OCI-LY7 (cell line): ENCODE measurements at regions not wholly inside any gene's neighbourhood (a gene's known extent, or its start where the extent isn't known, plus 50 kb on each side); places are given as distances from the start of the nearest gene placed in this dataset.

Experiments
- BruUV-seq: library from RNA; stranded (reverse); fragments of 400-500 nt; replicated peaks from 2 replicates; lab custom pipeline; 2021; lab: Mats Ljungman, UMichigan
- CTCF ChIA-PET: fragments of 300-600 bp; sonication (Branson Sonifier 250); formaldehyde crosslinking; loops from one replicate; lab custom pipeline; 2022; ENCODE audit warnings: antibody characterized with exemption; ENCODE audit not compliant: unreplicated experiment; lab: Charles Lee
- POLR2A ChIA-PET: fragments of 300-600 bp; sonication (Branson Sonifier 250); formaldehyde crosslinking; loops from one replicate; lab custom pipeline; 2022; ENCODE audit warnings: antibody characterized with exemption; lab: Charles Lee
- DNase-seq: peaks from one replicate; pipeline ENCODE4 v3.0.0-alpha.2; 2015; ENCODE audit warnings: low spot score
- H2AFZ ChIP-seq: fragments of 200-600 bp; sonication (generic), shearing (Covaris generic); 2 replicates; pipeline ENCODE4 v1.6.1; 2014; ENCODE audit warnings: mild to moderate bottlenecking, antibody characterized with exemption, low read length, moderate library complexity
- H3K27ac ChIP-seq: fragments of 200-600 bp; sonication (generic); 2 replicates; pipeline ENCODE4 v1.5.1; 2014; ENCODE audit warnings: mixed run types, low read depth, mild to moderate bottlenecking, moderate library complexity, low read length, inconsistent platforms; ENCODE audit not compliant: poor library complexity, severe bottlenecking
- H3K36me3 ChIP-seq: fragments of 200-600 bp; sonication (generic); 2 replicates; pipeline ENCODE4 v1.6.1; 2014; ENCODE audit warnings: mild to moderate bottlenecking, antibody characterized with exemption, low read length, moderate library complexity, mixed read lengths; ENCODE audit not compliant: insufficient read depth
- H3K4me1 ChIP-seq: fragments of 200-600 bp; sonication (generic); 2 replicates; pipeline ENCODE4 v1.5.1; 2014; ENCODE audit warnings: mild to moderate bottlenecking, low read length; ENCODE audit not compliant: insufficient read depth, poor library complexity, severe bottlenecking
- H3K4me2 ChIP-seq: fragments of 200-600 bp; sonication (generic); 2 replicates; pipeline ENCODE4 v1.6.1; 2014; ENCODE audit warnings: mild to moderate bottlenecking, low read length
- H3K4me3 ChIP-seq: fragments of 200-600 bp; sonication (generic); 2 replicates; pipeline ENCODE4 v1.5.1; 2014; ENCODE audit warnings: mild to moderate bottlenecking, low read depth, low read length; ENCODE audit not compliant: poor library complexity, severe bottlenecking
- H3K79me2 ChIP-seq: fragments of 200-600 bp; sonication (generic); 2 replicates; pipeline ENCODE4 v1.6.1; 2016; ENCODE audit warnings: low read depth, mild to moderate bottlenecking, low read length, moderate library complexity, mixed read lengths; ENCODE audit not compliant: insufficient read depth
- H3K9me2 ChIP-seq: fragments of 200-600 bp; sonication (generic); 2 replicates; pipeline ENCODE4 v1.6.1; 2016; ENCODE audit warnings: mild to moderate bottlenecking, low read length, mixed read lengths; ENCODE audit not compliant: insufficient read depth
- H3K9me3 ChIP-seq: fragments of 200-600 bp; sonication (generic); 2 replicates; pipeline ENCODE4 v1.6.1; 2014; ENCODE audit warnings: mild to moderate bottlenecking, mixed run types, low read length, mixed read lengths
- H4K20me1 ChIP-seq: fragments of 200-600 bp; sonication (generic); 2 replicates; pipeline ENCODE4 v1.6.1; 2014; ENCODE audit warnings: mild to moderate bottlenecking, antibody characterized with exemption, low read length, moderate library complexity, mixed read lengths; ENCODE audit not compliant: insufficient read depth
- EZH2phosphoT487 ChIP-seq: fragments of 200-600 bp; sonication (generic); IDR thresholded peaks from 2 replicates; pipeline ENCODE4 v1.6.1; 2018; ENCODE audit warnings: low read depth, borderline replicate concordance, mild to moderate bottlenecking, mixed run types, antibody characterized with exemption, low read length, moderate library complexity, mixed read lengths
- intact Hi-C: fragments of 100-400 bp; cut with micrococcal nuclease; formaldehyde crosslinking; loops from one replicate; pipeline ENCODE4 v1.10.0; 2022; ENCODE audit not compliant: unreplicated experiment
- TF ChIP-seq, protein P1 (sequence below): fragments of 200-600 bp; sonication (generic); conservative IDR thresholded peaks from 2 replicates; pipeline ENCODE4 v1.5.1; 2014; ENCODE audit warnings: mild to moderate bottlenecking, antibody characterized with exemption, low read length, moderate library complexity, mixed read lengths

DNA sequence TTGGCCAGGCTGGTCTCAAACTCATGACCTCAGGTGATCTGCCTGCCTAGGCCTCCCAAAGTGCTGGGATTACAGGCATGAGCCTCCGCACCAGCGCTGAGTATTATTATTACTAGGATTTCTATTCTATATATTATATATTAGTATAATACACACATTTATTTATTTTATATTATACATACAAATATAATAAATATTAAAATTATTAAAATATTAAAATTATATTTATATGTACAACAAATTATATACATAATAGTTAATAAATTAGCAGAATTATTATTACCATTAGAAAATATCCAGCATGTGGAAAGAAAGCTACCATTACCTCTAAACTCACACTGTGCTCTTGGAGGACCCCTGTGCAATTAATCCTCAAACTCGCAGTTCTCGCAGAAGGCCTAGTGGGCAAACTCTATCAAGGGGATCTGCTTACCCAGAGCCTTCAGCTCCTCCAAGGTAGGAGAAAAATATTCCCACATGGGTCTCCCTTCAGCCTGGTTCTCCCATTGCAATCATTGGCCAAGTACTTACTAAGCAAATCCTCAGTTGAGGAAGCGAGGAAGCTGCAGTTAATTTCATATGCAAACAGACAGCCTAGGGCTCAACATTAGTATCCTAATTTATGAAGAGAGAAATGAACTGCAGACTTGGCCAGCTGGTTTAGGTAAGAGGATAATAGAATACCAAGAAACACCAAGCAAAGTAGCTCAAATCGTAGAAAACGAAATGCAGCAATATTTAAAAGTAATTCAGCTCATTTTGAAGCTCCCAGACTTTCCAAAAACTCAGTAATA, 241.4 kb upstream of the IRX5 start:
- no TSS peak for BruUV-seq

DNA sequence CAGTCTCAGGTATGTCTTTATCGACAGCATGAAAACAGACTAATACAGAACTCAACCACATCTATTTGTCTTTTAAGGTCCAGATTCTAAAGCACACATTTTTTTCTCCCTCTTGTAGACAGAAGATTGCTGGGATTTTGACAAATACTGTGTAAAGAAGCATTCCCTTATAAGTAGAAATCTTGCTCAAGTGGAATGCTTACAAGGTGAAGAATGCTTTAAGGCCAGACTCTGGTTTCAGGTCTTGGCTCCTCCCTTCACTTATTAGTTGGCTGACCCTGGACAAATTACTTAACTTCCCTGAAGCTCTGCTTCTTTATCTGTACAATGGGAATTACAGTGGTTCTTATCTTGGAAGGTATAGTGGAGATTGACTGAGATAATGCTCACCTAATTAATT, 242.3 kb upstream of the IRX5 start:
- H3K4me2 ChIP-seq, result no peak overlapping the region
- no peaks in the 10 kb centered on the region; the same call in 1 of the 2 replicates for H3K9me2 ChIP-seq
- no peaks in the 10 kb centered on the region for H4K20me1 ChIP-seq
- ChIA-PET POLR2A (no interaction called here), CTCF (no interaction called here)
- no peak overlapping the region for H2AFZ ChIP-seq
- intact Hi-C loops, result no loop called here
- no peaks in the 10 kb centered on the region for H3K9me3 ChIP-seq
- no TSS peak for BruUV-seq
- no peak for DNase-seq
- H3K4me1 ChIP-seq, result no peaks in the 10 kb centered on the region
- no peak for TF ChIP-seq EZH2phosphoT487
- no peaks in the 10 kb centered on the region for H3K36me3 ChIP-seq
- no peak overlapping the region for H3K27ac ChIP-seq
- no peaks in the 10 kb centered on the region for H3K79me2 ChIP-seq
- H3K4me3 ChIP-seq, result no peak overlapping the region

More for the DNA sequence above, 241.4 kb upstream of the IRX5 start:
- H3K9me3 ChIP-seq, result no peaks in the 10 kb centered on the region
- no peaks in the 10 kb centered on the region for H4K20me1 ChIP-seq
- H3K4me1 ChIP-seq, result no peaks in the 10 kb centered on the region
- H2AFZ ChIP-seq, result no peak overlapping the region
- intact Hi-C loops, result no loop called here
- no peak overlapping the region for H3K4me2 ChIP-seq
- ChIA-PET POLR2A (interaction anchor here (1.1 kb wide), 1 partner anchor 10 kb away, joined by 3 read pairs; no protein-coding TSS in a partner anchor), CTCF (no interaction called here)
- H3K4me3 ChIP-seq, result no peak overlapping the region
- no peak overlapping the region for H3K27ac ChIP-seq
- H3K36me3 ChIP-seq, result no peaks in the 10 kb centered on the region
- no peaks in the 10 kb centered on the region; the same call in 1 of the 2 replicates for H3K9me2 ChIP-seq
- no peak for DNase-seq
- H3K79me2 ChIP-seq, result no peaks in the 10 kb centered on the region
- TF ChIP-seq, protein P1, sequence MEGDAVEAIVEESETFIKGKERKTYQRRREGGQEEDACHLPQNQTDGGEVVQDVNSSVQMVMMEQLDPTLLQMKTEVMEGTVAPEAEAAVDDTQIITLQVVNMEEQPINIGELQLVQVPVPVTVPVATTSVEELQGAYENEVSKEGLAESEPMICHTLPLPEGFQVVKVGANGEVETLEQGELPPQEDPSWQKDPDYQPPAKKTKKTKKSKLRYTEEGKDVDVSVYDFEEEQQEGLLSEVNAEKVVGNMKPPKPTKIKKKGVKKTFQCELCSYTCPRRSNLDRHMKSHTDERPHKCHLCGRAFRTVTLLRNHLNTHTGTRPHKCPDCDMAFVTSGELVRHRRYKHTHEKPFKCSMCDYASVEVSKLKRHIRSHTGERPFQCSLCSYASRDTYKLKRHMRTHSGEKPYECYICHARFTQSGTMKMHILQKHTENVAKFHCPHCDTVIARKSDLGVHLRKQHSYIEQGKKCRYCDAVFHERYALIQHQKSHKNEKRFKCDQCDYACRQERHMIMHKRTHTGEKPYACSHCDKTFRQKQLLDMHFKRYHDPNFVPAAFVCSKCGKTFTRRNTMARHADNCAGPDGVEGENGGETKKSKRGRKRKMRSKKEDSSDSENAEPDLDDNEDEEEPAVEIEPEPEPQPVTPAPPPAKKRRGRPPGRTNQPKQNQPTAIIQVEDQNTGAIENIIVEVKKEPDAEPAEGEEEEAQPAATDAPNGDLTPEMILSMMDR, result no peak
- no peak for TF ChIP-seq EZH2phosphoT487

DNA sequence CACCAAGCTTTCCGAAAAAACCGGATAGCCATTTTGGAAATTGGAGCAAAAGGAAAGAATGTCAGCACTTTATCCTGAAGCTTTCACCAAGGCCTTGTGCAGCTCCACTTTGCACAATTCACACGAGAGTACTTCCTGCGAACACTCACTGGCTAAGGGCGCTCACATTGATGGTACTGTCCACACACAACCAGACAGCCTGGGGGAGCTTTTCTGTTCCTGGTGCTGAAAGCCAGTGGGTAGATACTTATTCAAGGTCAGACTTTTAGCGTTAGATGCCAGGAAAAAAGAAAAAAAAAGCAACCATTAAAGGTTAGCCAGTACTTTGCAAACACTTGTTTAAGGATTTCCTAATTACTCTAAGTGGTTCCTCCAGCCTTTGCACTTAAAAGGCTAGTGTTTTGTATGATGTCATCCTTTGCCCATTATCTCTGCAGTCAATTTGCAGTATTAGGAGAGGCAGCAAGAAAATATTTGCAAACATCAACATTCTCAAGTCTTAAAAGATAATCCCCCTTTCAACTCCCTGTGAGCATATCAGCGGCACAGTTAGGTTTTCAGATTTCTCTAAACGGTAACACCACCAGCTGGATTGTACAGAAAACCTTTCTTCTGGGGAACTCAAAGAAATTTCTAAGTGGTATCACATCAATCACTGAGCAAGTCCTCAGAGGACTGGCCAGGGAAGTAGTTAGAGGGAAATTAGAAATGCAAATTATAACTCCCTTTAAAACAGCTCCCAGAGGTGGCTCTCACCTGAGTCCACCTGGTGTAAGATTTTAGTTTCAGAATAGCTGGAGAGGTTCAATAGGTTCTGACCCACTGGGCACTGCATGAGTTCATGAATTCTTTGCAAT, 243.4 kb upstream of the IRX5 start:
- H2AFZ ChIP-seq, result no peak overlapping the region
- CTCF ChIA-PET, result no interaction called here
- no peaks in the 10 kb centered on the region for H3K79me2 ChIP-seq
- H3K9me3 ChIP-seq, result no peaks in the 10 kb centered on the region
- no peak overlapping the region for H3K4me2 ChIP-seq
- TF ChIP-seq, protein P1, result no peak
- TF ChIP-seq EZH2phosphoT487, result no peak
- BruUV-seq, result no TSS peak
- DNase-seq, result no peak
- no peak overlapping the region for H3K4me3 ChIP-seq
- H4K20me1 ChIP-seq, result no peaks in the 10 kb centered on the region
- H3K27ac ChIP-seq, result no peak overlapping the region
- no peaks in the 10 kb centered on the region; the same call in 1 of the 2 replicates for H3K9me2 ChIP-seq
- intact Hi-C loops, result no loop called here
- POLR2A ChIA-PET, result interaction anchor here (0.5 kb wide), 1 partner anchor 74 kb away, joined by 3 read pairs; no protein-coding TSS in a partner anchor
- H3K36me3 ChIP-seq, result no peaks in the 10 kb centered on the region
- H3K4me1 ChIP-seq, result no peaks in the 10 kb centered on the region
